HG03025 (cell line): ENCODE measurements at regions not wholly inside any gene's neighbourhood (a gene's known extent, or its start where the extent isn't known, plus 50 kb on each side); places are given as distances from the start of the nearest gene placed in this dataset.
"Not testable (repeated sequence)": the region's sequence is repeated elsewhere in the genome, so short reads cannot be mapped to it uniquely, and the experiment has no call there.

Experiments used
- ATAC-seq: cut with Tn5 transposase; IDR thresholded peaks from one replicate; pipeline ENCODE4 v1.9.1; 2021; ENCODE audit warnings: mild to moderate bottlenecking, moderate library complexity; ENCODE audit not compliant: unreplicated experiment, low FRiP score

GRCh38 chr5:124111886-124112285 is 599.9 kb downstream of the CSNK1G3 start:
- no peak for ATAC-seq

- no peak for ATAC-seq
These were observed 599.0 kb downstream of the CSNK1G3 start for GRCh38 chr5:124110942-124111341.

GRCh38 chr5:124105326-124105725 is 593.3 kb downstream of the CSNK1G3 start:
- ATAC-seq = no peak

GRCh38 chr5:124104821-124105220 is 592.8 kb downstream of the CSNK1G3 start:
- ATAC-seq = no peak

GRCh38 chr5:124104344-124104743 is 592.4 kb downstream of the CSNK1G3 start:
- ATAC-seq = no peak

- no peak for ATAC-seq
These were observed 591.7 kb downstream of the CSNK1G3 start for GRCh38 chr5:124103671-124104070.

GRCh38 chr5:124103056-124103455 is 591.1 kb downstream of the CSNK1G3 start:
- ATAC-seq = not testable (repeated sequence)

GRCh38 chr5:124102486-124102885 is 590.5 kb downstream of the CSNK1G3 start:
- no peak for ATAC-seq

- no peak for ATAC-seq
These were observed 581.7 kb downstream of the CSNK1G3 start for GRCh38 chr5:124093658-124094057.

- ATAC-seq = no peak
These were observed 578.1 kb downstream of the CSNK1G3 start for GRCh38 chr5:124090115-124090514.

- ATAC-seq = no peak
These were observed 577.6 kb downstream of the CSNK1G3 start for GRCh38 chr5:124089578-124089977.

- ATAC-seq = no peak
These were observed 576.5 kb downstream of the CSNK1G3 start for GRCh38 chr5:124088289-124089032.

- ATAC-seq = no peak
These were observed 575.8 kb downstream of the CSNK1G3 start for GRCh38 chr5:124087752-124088151.

GRCh38 chr5:124080256-124080655 is 568.3 kb downstream of the CSNK1G3 start:
- no peak for ATAC-seq

- no peak for ATAC-seq
These were observed 567.1 kb downstream of the CSNK1G3 start for GRCh38 chr5:124079062-124079461.

- no peak for ATAC-seq
These were observed 562.5 kb downstream of the CSNK1G3 start for GRCh38 chr5:124074500-124074899.

GRCh38 chr5:124072570-124072969 is 560.6 kb downstream of the CSNK1G3 start:
- ATAC-seq = no peak

GRCh38 chr5:124071039-124071438 is 559.1 kb downstream of the CSNK1G3 start:
- ATAC-seq = no peak

- ATAC-seq = no peak
These were observed 553.5 kb downstream of the CSNK1G3 start for GRCh38 chr5:124065508-124065907.

GRCh38 chr5:124064956-124065355 is 553.0 kb downstream of the CSNK1G3 start:
- ATAC-seq = no peak

- no peak for ATAC-seq
These were observed 549.7 kb downstream of the CSNK1G3 start for GRCh38 chr5:124061663-124062062.

GRCh38 chr5:124061068-124061430 is 549.1 kb downstream of the CSNK1G3 start:
- ATAC-seq = no peak
